GM21526 (cell line): ENCODE measurements at regions not wholly inside any gene's neighbourhood (a gene's known extent, or its start where the extent isn't known, plus 50 kb on each side); places are given as distances from the start of the nearest gene placed in this dataset.

Experiments
- ATAC-seq: cut with Tn5 transposase; IDR thresholded peaks from one replicate; pipeline ENCODE4 v1.9.1; 2021; ENCODE audit warnings: moderate library complexity; ENCODE audit not compliant: unreplicated experiment, low FRiP score

- no peak for ATAC-seq
These were observed 119.9 kb downstream of the OSR1 start for GRCh38 chr2:19238440-19239060.

- no peak for ATAC-seq
These were observed 123.1 kb downstream of the OSR1 start for GRCh38 chr2:19235308-19235707.

GRCh38 chr2:19232312-19232711 is 126.1 kb downstream of the OSR1 start:
- no peak for ATAC-seq

GRCh38 chr2:19231625-19232024 is 126.8 kb downstream of the OSR1 start:
- no peak for ATAC-seq

GRCh38 chr2:19230626-19231025 is 127.8 kb downstream of the OSR1 start:
- no peak for ATAC-seq

GRCh38 chr2:19228715-19229114 is 129.7 kb downstream of the OSR1 start:
- no peak for ATAC-seq

- no peak for ATAC-seq
These were observed 130.2 kb downstream of the OSR1 start for GRCh38 chr2:19228181-19228593.

- no peak for ATAC-seq
These were observed 131.6 kb downstream of the OSR1 start for GRCh38 chr2:19226871-19227270.

- no peak for ATAC-seq
These were observed 132.0 kb downstream of the OSR1 start for GRCh38 chr2:19226386-19226785.

- no peak for ATAC-seq
These were observed 132.5 kb downstream of the OSR1 start for GRCh38 chr2:19225931-19226330.

- ATAC-seq, result no peak
These were observed 133.3 kb downstream of the OSR1 start for GRCh38 chr2:19225126-19225525.

GRCh38 chr2:19224486-19224885 is 133.9 kb downstream of the OSR1 start:
- no peak for ATAC-seq

GRCh38 chr2:19224011-19224410 is 134.4 kb downstream of the OSR1 start:
- ATAC-seq, result no peak

GRCh38 chr2:19219060-19219459 is 139.4 kb downstream of the OSR1 start:
- no peak for ATAC-seq

- no peak for ATAC-seq
These were observed 140.3 kb downstream of the OSR1 start for GRCh38 chr2:19218166-19218565.

GRCh38 chr2:19216676-19217602 is 141.5 kb downstream of the OSR1 start:
- no peak for ATAC-seq

GRCh38 chr2:19216238-19216637 is 142.2 kb downstream of the OSR1 start:
- no peak for ATAC-seq

- no peak for ATAC-seq
These were observed 143.6 kb downstream of the OSR1 start for GRCh38 chr2:19214682-19215391.

GRCh38 chr2:19209575-19210341 is 148.7 kb downstream of the OSR1 start:
- ATAC-seq, result no peak

GRCh38 chr2:19208479-19209199 is 149.8 kb downstream of the OSR1 start:
- no peak for ATAC-seq
